GM19193 (cell line): ENCODE measurements at regions not wholly inside any gene's neighbourhood (a gene's known extent, or its start where the extent isn't known, plus 50 kb on each side); places are given as distances from the start of the nearest gene placed in this dataset.

Experiments used
- POLR2A ChIP-seq: IDR thresholded peaks from 4 replicates; pipeline ENCODE4 v1.6.1; 2011; ENCODE audit not compliant: insufficient read depth, insufficient read length; ENCODE audit errors: extremely low read depth

GRCh38 chr11:45339729-45340519 is 53.8 kb upstream of the SYT13 start:
- TF ChIP-seq POLR2A, result no peak

- no peak for TF ChIP-seq POLR2A
Measured at GRCh38 chr11:45337583-45338360, 51.6 kb upstream of the SYT13 start.

- no peak for TF ChIP-seq POLR2A
Measured at GRCh38 chr11:45336136-45336535, 50.0 kb upstream of the SYT13 start.
